ENCODE measurements at regions not wholly inside any gene's neighbourhood (a gene's known extent, or its start where the extent isn't known, plus 50 kb on each side); places are given as distances from the start of the nearest gene placed in this dataset.

- in situ Hi-C loops (cut with MboI; ENCODE audit: low sequenced_read_pairs): no loop called here
Observed at GRCh38 chr5:164359260-164360255, 854.1 kb downstream of the MAT2B start.

DNA sequence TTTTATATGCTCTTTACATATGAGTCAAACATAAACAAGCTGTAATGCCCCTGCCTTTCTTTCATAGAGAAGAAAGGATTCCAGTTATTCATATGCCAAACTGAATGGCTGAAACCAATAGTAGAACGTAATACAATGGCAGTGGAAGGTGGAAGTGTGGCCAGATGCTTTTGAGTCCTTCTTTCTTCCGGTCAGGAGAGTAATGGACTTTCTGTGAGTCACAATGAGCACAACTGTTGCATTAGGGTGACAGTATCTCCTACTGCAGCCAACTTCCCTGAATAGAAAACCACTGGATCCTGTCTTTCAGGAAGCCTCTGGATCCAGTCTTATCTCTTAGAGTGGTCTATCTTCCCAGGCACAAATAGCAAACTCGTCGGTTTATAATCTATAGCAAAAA is 855.2 kb downstream of the MAT2B start:
- in situ Hi-C loops (cut with MboI; ENCODE audit: low sequenced_read_pairs): no loop called here

- in situ Hi-C loops (cut with MboI; ENCODE audit: low sequenced_read_pairs): no loop called here
Observed at GRCh38 chr5:164361986-164362385, 856.6 kb downstream of the MAT2B start.

GRCh38 chr5:164362835-164363234 is 857.4 kb downstream of the MAT2B start:
- in situ Hi-C loops (cut with MboI; ENCODE audit: low sequenced_read_pairs): no loop called here

DNA sequence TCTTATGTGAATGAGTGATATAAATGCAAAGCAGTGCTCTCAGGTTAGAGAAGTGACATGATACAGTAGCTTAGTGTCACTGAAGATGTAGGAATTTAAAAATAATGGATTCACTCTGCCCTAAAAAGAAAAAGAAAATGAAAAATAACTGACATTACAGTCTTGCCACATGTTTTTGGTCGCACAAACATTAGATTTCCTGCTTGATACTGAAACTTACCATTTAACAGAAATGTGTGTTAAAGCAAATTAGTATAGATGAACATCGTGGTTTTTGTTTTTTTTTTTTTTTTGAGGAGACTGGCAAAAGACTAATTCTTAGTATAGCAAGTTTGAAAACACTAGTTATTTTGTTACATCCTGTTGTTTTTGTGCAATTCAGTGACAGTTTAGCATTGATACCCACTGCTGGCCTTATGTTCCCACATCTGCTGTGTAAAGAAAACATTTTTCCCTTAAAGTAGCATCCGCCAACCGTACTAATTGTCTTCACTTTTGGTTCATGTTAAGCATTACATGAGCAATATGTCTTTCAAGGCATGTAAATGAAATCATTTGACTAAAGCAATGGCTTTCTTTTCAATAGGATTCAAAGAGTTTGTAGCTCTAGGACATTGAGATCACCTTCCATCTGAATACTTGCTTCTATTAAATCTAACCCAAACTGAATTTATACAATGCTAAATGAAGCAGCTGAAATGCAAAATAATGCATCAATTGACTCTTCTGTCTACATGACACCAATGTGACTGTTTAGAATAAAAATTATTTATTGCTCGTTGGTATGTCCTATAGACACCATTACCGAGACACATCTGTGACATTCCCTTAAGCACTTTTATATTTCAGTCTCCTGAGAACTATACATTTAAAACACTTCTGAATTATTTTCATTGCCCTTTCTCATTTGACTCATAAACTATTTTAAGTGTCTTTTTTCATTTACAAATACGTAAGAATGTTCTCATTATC is 859.1 kb downstream of the MAT2B start:
- in situ Hi-C loops (cut with MboI; ENCODE audit: low sequenced_read_pairs): no loop called here

- in situ Hi-C loops (cut with MboI; ENCODE audit: low sequenced_read_pairs): no loop called here
Observed at GRCh38 chr5:164370841-164371240, 865.4 kb downstream of the MAT2B start.

DNA sequence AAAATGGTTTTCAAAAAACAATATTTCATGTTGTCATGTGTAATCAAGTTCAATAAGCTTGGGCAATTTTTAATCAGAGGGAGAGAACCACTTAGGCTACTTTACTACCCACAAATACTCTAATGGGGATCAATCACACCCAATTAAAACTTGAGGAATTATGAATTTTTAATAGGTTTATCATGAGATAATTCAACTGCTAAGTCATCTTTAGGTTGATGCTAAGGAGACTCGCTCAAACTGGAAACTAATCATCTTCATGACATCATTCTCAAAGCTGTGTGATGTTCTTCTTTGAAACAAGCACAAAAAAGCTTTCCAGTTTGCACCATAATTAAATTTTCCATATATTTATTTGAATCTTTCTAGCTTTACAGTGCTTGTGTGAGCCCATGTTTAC is 867.5 kb downstream of the MAT2B start:
- in situ Hi-C loops (cut with MboI; ENCODE audit: low sequenced_read_pairs): no loop called here

DNA sequence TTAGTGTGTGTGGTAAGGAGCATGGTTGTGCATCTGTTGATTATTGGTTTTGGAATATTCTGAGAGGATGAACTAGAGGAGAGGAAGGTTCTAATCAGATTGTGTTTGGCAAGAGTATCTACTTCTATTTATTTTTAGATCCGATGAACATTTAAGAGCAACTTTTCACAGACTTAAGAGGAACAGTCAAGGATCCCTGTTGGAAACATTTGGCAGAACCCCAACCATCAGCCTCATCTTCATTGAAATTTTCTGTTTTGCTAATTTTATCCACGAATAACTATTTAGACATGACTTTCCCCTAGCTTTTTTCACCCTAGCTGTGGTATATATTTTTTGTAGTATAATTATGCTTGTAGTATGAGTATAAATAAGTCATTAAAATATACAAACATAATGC is 868.5 kb downstream of the MAT2B start:
- in situ Hi-C loops (cut with MboI; ENCODE audit: low sequenced_read_pairs): no loop called here

GRCh38 chr5:164375051-164375450 is 869.6 kb downstream of the MAT2B start:
- in situ Hi-C loops (cut with MboI; ENCODE audit: low sequenced_read_pairs): no loop called here

DNA sequence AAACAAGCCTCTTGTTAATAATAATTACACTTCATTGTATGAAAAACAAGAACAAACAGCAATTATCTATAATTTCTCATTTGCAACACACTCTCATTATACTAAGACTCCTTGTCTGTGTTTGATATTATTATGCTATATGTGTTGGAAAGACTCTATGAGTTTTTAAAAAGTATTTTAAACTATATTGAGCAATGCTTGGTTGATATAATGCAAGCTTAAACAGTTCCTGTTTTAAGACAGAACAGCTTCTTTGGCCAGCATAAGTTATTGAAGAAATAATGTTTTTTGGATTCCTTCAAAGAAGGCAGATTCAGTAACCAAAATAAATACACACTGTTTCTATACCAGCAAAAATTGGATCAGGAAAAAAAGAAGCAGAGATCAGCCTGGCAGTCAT is 871.4 kb downstream of the MAT2B start:
- in situ Hi-C loops (cut with MboI; ENCODE audit: low sequenced_read_pairs): no loop called here

DNA sequence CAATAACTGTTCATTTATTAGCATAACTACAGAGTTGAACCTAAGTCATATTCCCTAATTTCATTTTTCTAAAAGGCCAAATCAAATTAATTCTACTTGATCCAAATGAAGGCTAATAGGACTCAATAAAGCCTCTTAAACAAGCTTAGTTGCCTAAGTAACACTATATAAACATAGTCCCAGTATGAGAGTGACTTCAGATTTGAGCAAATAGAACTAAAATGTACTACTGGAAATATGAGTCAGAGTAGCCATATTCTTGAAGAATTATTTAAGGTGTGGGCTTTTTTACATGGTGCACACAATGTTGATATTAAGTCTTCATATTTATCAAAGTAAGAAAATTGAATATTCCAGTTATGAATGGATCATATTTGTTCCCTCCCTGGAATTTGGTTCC is 872.3 kb downstream of the MAT2B start:
- in situ Hi-C loops (cut with MboI; ENCODE audit: low sequenced_read_pairs): no loop called here

DNA sequence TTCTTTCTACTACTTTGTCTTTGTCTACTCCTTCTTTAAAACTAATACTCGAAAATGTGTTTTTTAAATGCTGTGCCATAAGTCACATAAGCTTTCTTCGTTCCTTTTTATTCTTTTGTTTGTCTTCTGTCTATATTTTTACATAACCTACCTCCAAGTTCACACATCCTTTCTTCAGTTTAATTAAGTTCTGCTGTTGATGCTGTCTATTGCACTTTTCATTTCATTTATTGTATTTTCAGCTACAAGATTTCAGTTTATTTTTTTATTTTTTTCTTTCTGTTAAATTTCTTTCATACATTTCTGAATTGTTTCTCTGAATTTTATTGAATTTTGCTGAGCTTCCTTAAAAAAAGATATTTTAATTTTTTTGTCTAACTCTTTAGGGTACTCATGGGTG is 878.2 kb downstream of the MAT2B start:
- in situ Hi-C loops (cut with MboI; ENCODE audit: low sequenced_read_pairs): no loop called here

- in situ Hi-C loops (cut with MboI; ENCODE audit: low sequenced_read_pairs): no loop called here
Observed at GRCh38 chr5:164392531-164392930, 887.1 kb downstream of the MAT2B start.

DNA sequence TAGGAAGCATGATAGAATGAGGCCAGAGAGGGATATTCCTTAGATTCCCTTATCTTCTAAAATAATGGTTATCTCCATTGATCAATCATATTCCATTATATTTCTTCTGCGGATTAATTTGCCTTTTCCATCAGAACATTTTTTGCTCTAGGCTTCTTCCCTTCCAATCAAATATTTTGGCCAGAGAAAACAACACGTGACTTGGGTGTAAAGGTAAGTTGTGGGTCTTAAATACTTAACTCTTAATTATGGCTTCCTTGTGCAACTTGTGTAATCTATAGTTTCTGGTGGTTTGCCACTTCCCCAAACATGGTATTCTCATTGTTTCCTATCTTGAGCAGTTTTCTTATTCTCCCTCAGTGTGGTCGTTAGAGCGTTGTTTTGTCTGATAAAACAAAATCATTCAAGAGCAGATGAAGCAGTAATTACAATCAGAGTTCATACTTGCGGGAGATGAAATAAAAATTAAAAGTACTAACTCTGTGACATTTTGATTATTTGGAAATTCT is 889.3 kb downstream of the MAT2B start:
- in situ Hi-C loops (cut with MboI; ENCODE audit: low sequenced_read_pairs): no loop called here

GRCh38 chr5:164412531-164412930 is 907.1 kb downstream of the MAT2B start:
- in situ Hi-C loops (cut with MboI; ENCODE audit: low sequenced_read_pairs): no loop called here

DNA sequence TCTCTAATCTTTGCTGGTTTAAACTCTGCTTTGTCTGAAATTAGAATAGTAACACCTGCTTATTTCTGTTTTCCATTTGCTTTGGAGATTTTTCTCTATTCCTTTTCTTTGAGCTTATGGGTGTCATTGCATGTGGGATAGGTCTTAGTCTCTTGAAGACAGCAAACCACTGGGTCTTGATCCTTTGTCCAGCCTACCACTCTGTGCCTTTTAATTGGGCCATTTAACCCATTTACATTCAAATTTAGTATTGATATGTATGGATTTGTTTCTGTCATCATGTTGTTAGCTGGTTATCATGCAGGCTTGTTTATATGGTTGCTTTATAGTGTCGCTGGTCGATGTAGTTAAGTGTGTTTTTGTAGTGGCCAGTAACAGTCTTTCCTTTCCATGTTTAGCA is 914.7 kb downstream of the MAT2B start:
- in situ Hi-C loops (cut with MboI; ENCODE audit: low sequenced_read_pairs): no loop called here

- in situ Hi-C loops (cut with MboI; ENCODE audit: low sequenced_read_pairs): no loop called here
Observed at GRCh38 chr5:164422400-164422799, 917.0 kb downstream of the MAT2B start.

DNA sequence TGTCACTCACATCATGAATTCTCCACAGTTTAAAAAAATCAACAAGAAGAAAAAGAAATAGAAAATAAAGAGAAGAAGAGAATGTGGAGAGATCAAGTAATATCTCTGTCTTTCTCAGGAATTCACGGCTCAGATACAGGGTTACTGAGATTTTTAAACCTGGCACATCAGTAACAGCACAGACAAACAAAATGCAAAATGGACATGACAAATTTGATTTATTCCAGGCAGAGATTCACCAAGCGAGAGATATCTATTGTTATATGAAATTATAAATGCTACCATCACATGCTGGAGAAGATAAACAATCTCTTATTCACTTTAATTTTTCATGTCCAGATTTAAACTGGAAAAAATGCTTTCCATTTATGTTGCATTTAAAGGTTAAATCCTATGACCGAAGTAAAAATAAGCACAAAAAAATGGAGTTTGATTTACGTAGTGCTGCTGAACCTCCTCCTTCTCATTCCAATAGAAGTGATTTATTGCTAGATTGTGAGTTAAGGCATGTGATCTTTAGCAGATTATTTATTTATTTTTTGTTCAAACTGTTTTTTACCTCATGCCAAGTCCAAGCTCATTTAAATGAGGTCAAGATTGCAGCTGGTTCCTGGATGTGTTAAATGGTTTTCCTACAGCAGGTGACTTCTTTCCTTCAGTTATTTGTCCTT is 926.4 kb downstream of the MAT2B start:
- in situ Hi-C loops (cut with MboI; ENCODE audit: low sequenced_read_pairs): no loop called here

DNA sequence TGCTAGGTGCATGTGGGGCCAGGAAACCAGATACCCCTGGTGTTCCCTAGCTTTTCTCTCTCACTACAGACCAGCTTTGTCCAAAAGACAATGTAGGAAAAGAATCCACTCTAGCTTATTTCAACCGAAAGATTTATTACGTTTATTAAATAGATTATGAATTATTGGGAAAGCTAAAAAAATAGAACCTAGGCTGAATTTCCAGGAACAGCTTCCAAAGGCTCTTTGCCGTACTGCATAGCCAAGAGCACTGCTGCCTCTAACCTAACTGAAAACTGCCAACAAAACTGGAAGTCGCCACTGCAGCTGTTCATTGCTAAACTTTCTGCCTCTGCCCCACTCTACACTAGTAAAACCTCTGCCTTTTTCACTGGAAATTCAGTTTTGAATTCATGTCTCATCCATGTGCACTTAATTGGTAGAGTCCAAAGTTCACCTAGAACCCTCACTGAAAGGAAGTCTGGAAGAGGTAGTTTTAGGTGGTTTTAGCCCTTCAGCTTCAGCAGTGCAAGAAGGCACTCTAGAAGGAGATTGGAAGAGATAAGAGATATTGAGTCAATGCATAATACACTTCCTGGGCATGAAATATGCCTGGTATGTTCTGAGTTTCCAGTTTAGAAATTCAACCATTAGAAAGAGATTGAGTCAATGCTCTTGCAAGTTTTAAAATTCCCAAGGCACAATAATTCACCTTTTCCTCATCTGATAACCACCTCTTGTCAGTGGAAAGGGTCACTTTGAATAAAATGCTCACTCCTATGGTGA is 927.9 kb downstream of the MAT2B start:
- in situ Hi-C loops (cut with MboI; ENCODE audit: low sequenced_read_pairs): no loop called here

DNA sequence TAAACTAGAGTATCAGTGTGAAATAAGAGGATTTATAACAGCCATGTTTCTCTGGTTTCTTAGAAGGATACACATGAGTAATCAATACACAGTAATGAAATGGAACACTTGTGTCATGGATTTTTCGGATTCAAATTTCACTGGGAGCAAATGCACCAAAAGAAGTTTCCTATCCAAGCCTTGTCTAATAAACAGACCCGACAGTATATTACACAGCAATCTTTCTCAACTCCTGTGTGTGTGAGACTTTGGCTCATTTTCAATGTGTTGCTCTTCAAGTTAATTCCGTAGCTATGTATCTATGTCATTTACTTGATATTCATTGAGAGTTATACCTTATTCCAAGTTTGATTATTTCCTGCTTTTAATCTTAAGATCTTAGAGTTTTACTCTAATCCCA is 930.2 kb downstream of the MAT2B start:
- in situ Hi-C loops (cut with MboI; ENCODE audit: low sequenced_read_pairs): no loop called here

All from HL-60/S4 (cell line).